ENCODE measurements at regions not wholly inside any gene's neighbourhood (a gene's known extent, or its start where the extent isn't known, plus 50 kb on each side); places are given as distances from the start of the nearest gene placed in this dataset.

DNA sequence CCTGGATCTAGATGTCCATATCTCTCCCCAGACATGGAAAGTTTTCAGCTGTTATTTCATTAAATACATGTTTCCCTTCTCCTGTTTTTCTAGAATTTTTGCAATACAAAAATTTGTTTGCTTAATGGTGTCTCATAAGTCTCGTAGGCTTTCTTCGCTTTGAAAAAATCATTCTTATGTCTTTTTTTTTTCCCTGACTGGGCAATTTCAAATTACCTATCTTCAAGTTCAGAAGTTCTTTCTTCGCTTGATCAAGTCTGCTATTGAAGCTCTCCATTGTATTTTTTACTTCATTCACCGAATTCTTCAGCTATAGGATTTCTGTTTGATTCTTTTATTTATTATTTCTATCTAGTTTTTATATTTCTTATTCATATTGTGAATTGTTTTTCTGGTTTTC lies 130.2 kb upstream of the WSCD2 start:
- Histone ChIP-seq H3K9me1 (ENCODE audit: control insufficient read depth, insufficient read depth, low read length) (no peaks in the 10 kb centered on the region), H3K9ac (ENCODE audit: insufficient read depth in 1 of 2, low read depth in 2 of 2, low read length in 2 of 2) (no peak overlapping the region), H4K20me1 (replicated peaks; ENCODE audit: control insufficient read depth, insufficient read depth, low read length) (no peaks in the 10 kb centered on the region), H2AFZ (ENCODE audit: low read depth, low read length) (no peak overlapping the region), H3K4me2 (ENCODE audit: insufficient read depth, low read length) (no peak overlapping the region), H3K4me3 (no peak overlapping the region), H3K9me3 (replicated peaks; ENCODE audit: control insufficient read depth, insufficient read depth, low read depth, low read length) (no peaks in the 10 kb centered on the region), H3K27me3 (ENCODE audit: control insufficient read depth in 2 of 2, insufficient read depth in 2 of 2, low read length in 2 of 2) (no peaks in the 10 kb centered on the region), H3K4me1 (replicated peaks in 1 of 2; ENCODE audit: control insufficient read depth in 2 of 2, insufficient read depth in 2 of 2, low read length in 2 of 2) (no peaks in the 10 kb centered on the region), H3K79me2 (ENCODE audit: control insufficient read depth, insufficient read depth, low read length) (no peaks in the 10 kb centered on the region), H3K36me3 (ENCODE audit: control insufficient read depth, insufficient read depth, low read length) (no peaks in the 10 kb centered on the region), H3K27ac (ENCODE audit: extremely low read depth, low read depth, low read length) (no peak overlapping the region)
- TF ChIP-seq AFF4 (CRISPR knock-in tag; IDR thresholded peaks at IDR 0.05): no peak
- TF ChIP-seq RBM39 (optimal IDR thresholded peaks at IDR 0.05; ENCODE audit: low read depth, low read length): no peak
- TF ChIP-seq ZNF316 (IDR thresholded peaks at IDR 0.05): peak; percentile 62
- ChIA-PET POLR2A (no interaction called here), CTCF (ENCODE audit: low intra/inter-chr PET ratio) (no interaction called here)
- intact Hi-C loops (cut with micrococcal nuclease): no loop called here
- WGBS (ENCODE audit: insufficient coverage, low coverage, missing lambda C conversion rate): 4% methylated on average over 4 of the region's 4 CpGs
- in situ Hi-C loops (cut with MboI): no loop called here
- no peak for FAIRE-seq
- no peak for ATAC-seq
- no TSS peak for BruUV-seq (replicated peaks)
- no peak for DNase-seq (ENCODE audit: extremely low read depth in 1 of 4, low spot score in 3 of 4)

Measured in K562 (cell line).